Suppressor macrophage treated with lipopolysaccharide for 1 hour (primary cell): ENCODE measurements at regions not wholly inside any gene's neighbourhood (a gene's known extent, or its start where the extent isn't known, plus 50 kb on each side); places are given as distances from the start of the nearest gene placed in this dataset.
A peak's percentile ranks its signal among the peaks of the same experiment; 100 is the strongest.

ENCODE experiments used
- DNase-seq, 3 donors: peaks; one replicate each; pipeline ENCODE4 v3.0.0-alpha.2; 2020 to 2022

DNA sequence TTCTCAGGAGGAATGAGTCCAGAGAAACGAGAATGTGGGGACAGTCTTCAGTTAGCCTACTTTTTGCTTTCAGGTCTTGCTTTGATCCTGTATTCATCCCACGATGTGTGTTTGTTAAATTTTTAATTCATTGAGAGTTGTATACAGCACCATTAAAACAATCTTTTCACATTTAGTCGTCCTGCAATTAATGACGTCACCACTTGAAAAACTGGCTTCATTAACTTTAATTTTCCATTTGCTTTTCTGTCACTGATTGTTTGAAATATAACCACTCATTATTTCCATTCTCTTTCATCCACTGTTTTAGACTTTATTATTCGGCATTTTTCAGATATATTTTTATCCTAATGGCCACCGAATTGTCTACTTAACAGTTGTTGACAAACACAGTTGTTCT, 146.9 kb downstream of the TFEC start:
- DNase-seq, result no peak

GRCh38 chr7:115881476-115881875, 149.1 kb downstream of the TFEC start:
- DNase-seq, result no peak

DNA sequence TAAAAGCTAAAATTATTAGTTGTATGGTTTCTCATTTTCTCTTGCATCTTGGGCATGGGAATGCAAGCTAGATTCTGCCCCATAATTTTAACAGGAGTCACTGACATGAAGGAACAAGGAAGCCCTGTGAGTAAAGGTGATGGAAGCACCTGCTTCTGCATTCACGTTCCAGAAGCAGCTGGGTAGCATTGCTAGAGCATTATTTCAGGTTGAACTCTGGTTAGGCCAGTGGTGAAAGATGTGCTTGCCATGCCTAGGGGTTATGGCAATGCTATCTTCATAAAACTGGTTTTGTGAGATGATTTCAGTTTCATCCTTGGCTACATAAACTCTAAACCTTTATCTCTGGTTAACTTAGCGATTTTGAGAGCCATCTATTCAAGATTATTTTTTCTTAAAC, 151.4 kb downstream of the TFEC start:
- no peak for DNase-seq

- no peak for DNase-seq
Measured at GRCh38 chr7:115869801-115870200, 160.8 kb downstream of the TFEC start.

GRCh38 chr7:115869190-115869589, 161.4 kb downstream of the TFEC start:
- DNase-seq, result no peak

GRCh38 chr7:115868369-115868768, 162.2 kb downstream of the TFEC start:
- DNase-seq, result no peak

- peak in 1 of 3 donors; percentile 21 for DNase-seq
Measured at GRCh38 chr7:115864082-115864481, 166.5 kb downstream of the TFEC start.

DNA sequence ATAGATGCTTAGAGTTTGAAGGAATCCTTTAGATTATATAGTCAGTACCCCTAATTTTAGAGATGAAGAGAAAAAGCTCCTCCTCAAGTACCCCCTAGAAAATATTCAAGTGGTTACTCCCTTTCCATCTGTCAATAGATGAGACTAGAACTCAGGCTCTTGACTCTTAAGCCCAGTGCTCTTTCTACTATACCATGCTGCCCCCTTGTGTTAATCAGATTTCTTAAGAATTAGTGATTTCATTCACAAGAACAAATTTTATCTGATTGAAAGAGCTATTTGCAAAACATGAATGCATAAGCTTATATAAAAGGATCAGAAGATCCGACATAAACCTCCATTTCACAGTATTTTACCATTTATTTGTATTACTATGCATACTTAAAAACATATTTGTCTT, 179.3 kb downstream of the TFEC start:
- DNase-seq, result peak; percentile 54 to 67 (median 55)

GRCh38 chr7:115850774-115851173, 179.8 kb downstream of the TFEC start:
- no peak for DNase-seq

GRCh38 chr7:115844857-115845256, 185.7 kb downstream of the TFEC start:
- DNase-seq, result no peak

DNA sequence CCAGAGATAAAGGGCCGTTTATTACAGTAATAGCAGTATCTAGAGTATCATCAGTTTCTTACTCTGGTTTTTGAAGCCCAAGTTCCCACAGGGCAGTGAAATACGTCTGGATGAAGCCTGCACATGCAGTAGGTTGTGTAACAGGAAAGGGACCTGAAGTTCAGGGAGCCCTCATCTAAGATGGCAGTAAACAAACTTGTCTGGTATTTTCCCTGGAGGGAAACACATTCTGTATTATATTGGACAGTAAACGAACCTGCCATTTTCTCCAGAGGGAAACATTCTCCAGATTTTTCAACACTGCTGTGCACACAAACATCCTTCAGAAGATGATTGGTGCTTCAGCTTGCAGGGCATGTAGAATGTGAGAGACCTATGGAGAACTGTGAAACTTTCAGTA, 189.9 kb downstream of the TFEC start:
- no peak for DNase-seq

DNA sequence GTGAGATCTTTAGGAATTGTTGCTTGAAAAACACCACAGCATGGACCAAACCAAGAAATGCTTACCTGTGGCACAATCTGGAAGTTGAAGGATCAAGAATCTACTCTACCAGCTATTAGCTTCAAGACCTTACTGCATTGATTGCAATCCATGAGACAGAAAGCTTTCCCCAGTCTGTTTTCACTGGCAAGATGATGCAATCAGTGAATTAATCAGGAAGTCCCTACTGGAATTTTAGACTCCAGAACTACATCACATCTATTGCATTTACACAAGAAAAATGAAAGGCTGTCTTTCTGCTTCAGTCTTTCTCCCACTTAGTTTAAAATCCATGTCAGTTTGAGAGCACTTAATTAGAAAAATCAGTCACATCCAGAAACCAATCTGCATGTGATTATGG, 191.7 kb downstream of the TFEC start:
- DNase-seq, result no peak

DNA sequence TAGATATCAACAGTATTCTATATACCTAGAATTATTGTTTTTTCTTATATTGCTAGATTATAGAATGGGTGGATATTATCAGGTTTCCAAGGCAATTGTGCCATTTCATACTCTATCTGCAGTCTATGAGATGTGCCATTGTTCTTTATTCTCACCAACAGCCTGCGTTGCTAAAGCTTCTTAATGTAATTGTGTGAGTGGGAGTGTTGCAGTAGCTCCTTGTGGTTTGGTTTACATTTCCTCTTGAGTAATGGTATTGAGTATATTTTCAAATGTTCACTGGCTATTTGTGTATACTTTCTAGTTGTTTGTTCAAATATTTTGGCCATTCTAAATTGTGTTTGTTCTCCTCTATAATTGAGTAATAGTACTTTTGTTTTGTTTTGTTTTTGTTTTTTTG, 199.2 kb downstream of the TFEC start:
- DNase-seq, result peak in 2 of 3 donors; percentile 10 to 35

DNA sequence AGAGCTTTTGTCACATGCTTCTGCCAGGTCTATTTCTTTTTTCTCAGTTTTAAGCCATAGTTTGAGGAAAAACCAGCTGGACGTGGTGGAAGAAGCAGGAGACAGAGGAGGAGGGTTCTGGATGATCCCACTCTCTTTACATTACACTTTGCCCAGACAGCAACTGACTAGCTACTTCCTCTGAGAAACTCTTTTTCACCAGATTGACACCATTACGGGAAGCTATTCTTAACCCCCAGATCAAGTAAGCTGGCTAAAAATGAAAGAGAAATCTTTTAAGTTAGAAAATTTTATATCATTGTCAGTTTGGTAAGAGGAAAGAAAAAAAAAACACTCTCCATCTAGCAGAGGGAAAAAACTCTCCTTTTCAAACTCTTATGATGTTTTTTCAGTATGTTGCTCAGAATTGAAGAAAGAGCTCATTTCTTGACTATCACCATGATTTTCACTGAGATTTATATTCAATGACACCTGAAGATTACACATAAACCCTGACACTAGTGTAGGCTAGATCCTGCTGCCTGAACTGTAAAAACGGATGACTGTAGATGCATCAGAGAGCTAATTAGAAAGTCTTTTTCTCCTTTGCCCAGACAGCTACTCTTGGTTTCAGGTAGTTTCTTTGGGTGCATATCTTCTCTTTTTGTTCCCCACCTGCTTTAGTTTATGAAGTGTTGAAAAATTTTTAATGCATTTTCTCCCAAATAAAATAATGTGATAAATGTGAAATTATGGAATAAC, 203.1 kb downstream of the TFEC start:
- DNase-seq, result no peak

DNA sequence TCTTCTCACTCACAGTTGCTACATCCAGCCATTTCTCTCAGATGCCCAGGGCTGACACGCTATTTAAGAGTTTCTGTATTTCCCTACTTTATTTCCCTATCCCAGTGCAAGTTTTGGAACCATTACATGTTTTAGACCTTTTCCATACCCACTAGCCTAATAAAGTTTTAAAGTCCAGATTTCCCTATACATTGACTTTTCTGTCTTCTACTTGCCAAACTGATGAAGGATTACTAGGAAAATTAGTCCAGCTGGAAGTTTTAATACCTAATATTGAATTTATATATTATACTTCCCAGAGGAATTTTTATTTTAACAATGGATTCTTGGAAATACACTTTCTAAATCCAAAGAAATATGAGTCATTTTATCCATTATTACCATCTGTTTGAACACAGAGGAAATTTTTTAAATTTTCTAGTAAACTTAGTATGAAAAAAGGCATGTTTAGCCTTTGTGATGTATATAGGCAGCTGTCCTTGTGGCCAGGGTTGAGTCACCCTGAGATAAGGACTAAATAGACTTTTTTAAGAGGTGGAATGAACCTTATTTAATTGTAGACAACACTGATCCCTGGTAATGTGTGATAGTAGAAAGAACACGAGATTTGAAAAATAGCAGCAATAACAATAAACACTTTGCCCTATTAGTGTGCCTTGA, 205.0 kb downstream of the TFEC start:
- DNase-seq, result no peak

DNA sequence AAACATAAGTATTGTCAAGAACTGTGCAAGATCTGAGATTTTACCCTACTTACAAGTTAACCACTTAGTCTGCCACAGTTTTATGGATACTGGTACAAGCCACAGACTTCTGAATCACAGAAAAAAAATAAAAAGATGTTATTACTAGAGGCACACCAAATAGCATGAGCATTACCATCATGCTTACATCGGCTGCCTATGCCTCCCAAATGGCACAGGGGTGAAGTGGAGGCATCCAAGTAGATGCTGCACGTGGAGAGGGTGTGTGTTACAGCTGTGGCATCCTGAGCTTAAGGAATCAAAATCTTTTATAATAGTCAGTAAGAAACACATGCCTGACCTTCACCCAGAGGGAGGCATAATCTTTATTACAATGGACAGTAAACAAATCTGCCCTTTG, 207.8 kb downstream of the TFEC start:
- no peak for DNase-seq

- DNase-seq, result no peak
Measured at GRCh38 chr7:115822380-115822779, 208.2 kb downstream of the TFEC start.

- DNase-seq, result no peak
Measured at GRCh38 chr7:115816318-115816974, 214.1 kb downstream of the TFEC start.

- DNase-seq, result no peak
Measured at GRCh38 chr7:115812794-115813193, 217.8 kb downstream of the TFEC start.

- no peak for DNase-seq
Measured at GRCh38 chr7:115805458-115805857, 225.1 kb downstream of the TFEC start.

DNA sequence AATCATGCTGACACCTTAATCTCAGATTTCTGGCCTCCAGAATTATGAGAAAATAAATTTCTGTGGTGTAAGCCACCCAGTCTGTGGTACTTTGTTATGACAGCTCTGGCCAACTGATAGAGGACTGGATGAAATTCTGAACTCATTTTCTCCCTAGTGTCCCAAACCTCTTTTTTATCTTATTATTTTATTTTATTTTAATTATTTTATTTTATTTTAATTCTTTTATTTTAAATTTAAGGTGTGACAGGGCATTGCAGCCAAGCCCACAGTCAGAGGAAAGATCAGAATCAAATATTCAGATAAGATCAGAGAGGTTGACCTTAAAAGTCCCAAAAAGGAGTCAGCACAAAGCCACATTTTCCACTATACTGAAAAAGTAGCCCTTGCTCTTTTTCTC, 228.1 kb downstream of the TFEC start:
- DNase-seq, result no peak

DNA sequence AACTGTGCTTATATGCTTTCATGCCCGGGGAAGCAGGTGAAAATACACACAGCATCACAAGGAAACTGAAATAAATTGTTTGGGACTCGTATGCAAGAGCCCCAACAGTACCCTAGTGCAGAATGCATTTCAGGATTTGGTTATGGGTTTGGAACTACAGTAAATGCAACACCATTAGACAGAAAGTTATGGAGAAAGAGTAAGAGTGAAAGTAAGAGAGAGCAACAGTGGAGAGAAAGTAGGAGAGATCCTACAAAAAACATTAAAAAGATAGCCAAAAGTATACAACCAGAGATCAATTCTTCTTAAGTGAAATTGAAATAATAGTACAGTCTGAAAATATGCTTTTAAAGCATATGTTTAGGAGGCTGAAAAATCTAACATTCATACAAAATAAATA, 231.1 kb downstream of the TFEC start:
- DNase-seq, result no peak

- DNase-seq, result no peak
Measured at GRCh38 chr7:115793958-115794702, 236.4 kb downstream of the TFEC start.

DNA sequence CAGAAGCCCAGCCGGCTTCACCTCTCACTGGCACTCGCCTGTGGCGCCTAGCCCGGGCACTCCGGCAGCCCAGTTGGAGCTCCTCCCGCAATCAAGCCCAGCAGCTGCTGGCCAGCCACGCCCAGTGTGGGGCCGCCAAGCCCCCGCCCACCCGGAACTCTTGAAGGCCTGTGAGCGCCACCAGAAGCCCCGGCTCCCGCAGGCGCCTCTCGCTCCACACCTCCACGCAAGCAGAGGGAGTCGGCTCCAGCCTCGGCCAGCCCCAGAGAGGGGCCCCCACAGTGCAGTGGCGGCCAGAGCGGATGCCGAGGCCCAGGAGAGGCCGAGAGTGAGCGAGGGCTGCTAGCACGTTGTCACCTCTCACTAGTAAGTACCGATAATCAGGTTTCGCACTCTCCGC, 240.7 kb downstream of the TFEC start:
- no peak for DNase-seq
